Non-pigmented ciliary epithelial cell (primary cell): ENCODE measurements at regions not wholly inside any gene's neighbourhood (a gene's known extent, or its start where the extent isn't known, plus 50 kb on each side); places are given as distances from the start of the nearest gene placed in this dataset.

Source experiments
- DNase-seq: peaks from one replicate; pipeline ENCODE4 v3.0.0-alpha.2; 2010; ENCODE audit warnings: low read depth

- no peak for DNase-seq
These were observed 110.2 kb upstream of the HAND1 start for GRCh38 chr5:154588091-154588774.

- DNase-seq, result no peak
These were observed 109.3 kb upstream of the HAND1 start for GRCh38 chr5:154587123-154588026.

GRCh38 chr5:154583671-154584177 is 105.7 kb upstream of the HAND1 start:
- DNase-seq, result no peak

GRCh38 chr5:154580422-154580821 is 102.4 kb upstream of the HAND1 start:
- no peak for DNase-seq

- DNase-seq, result no peak
These were observed 99.4 kb upstream of the HAND1 start for GRCh38 chr5:154577416-154577815.

- no peak for DNase-seq
These were observed 98.4 kb upstream of the HAND1 start for GRCh38 chr5:154576429-154576806.

GRCh38 chr5:154575546-154576428 is 97.8 kb upstream of the HAND1 start:
- no peak for DNase-seq

GRCh38 chr5:154573011-154573410 is 95.0 kb upstream of the HAND1 start:
- DNase-seq, result no peak

- DNase-seq, result no peak
These were observed 93.5 kb upstream of the HAND1 start for GRCh38 chr5:154571325-154572035.

- no peak for DNase-seq
These were observed 92.7 kb upstream of the HAND1 start for GRCh38 chr5:154570572-154571324.

- DNase-seq, result no peak
These were observed 90.6 kb upstream of the HAND1 start for GRCh38 chr5:154568589-154568988.

GRCh38 chr5:154567155-154567554 is 89.1 kb upstream of the HAND1 start:
- DNase-seq, result no peak

- no peak for DNase-seq
These were observed 88.2 kb upstream of the HAND1 start for GRCh38 chr5:154566146-154566680.

- DNase-seq, result no peak
These were observed 87.1 kb upstream of the HAND1 start for GRCh38 chr5:154565123-154565522.

GRCh38 chr5:154562244-154562880 is 84.3 kb upstream of the HAND1 start:
- DNase-seq, result no peak

GRCh38 chr5:154559398-154560276 is 81.6 kb upstream of the HAND1 start:
- DNase-seq, result no peak

- no peak for DNase-seq
These were observed 79.5 kb upstream of the HAND1 start for GRCh38 chr5:154557548-154557947.

GRCh38 chr5:154547551-154547950 is 69.5 kb upstream of the HAND1 start:
- DNase-seq, result no peak

GRCh38 chr5:154546719-154547118 is 68.7 kb upstream of the HAND1 start:
- no peak for DNase-seq
